D341Med (cell line): ENCODE measurements at regions not wholly inside any gene's neighbourhood (a gene's known extent, or its start where the extent isn't known, plus 50 kb on each side); places are given as distances from the start of the nearest gene placed in this dataset.
"Not testable (repeated sequence)": the region's sequence is repeated elsewhere in the genome, so short reads cannot be mapped to it uniquely, and the experiment has no call there.

Experiments used
- DNase-seq: peaks from one replicate; pipeline ENCODE4 v3.0.0; 2012; ENCODE audit warnings: low spot score

- no peak for DNase-seq
Observed at GRCh38 chr4:188956566-188956965, 817.3 kb downstream of the TRIML1 start.

DNA sequence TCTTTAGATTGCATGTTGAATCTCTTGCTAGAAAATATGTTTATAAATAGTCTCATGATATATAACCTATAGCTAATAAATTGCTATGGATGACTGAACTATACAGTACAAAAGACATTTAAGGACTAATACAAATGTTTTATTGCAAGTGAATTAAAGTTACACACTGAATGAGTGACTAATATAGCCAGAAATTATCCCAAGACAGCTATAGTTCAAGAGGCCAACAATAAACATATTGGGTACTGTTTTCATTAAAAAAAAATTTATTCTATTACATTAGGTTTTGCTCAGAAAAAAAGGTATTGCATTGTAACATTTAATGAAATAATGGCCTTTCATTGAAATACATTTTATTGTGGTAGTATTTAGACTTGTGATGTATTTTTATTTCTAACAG is 819.1 kb downstream of the TRIML1 start:
- no peak for DNase-seq

DNA sequence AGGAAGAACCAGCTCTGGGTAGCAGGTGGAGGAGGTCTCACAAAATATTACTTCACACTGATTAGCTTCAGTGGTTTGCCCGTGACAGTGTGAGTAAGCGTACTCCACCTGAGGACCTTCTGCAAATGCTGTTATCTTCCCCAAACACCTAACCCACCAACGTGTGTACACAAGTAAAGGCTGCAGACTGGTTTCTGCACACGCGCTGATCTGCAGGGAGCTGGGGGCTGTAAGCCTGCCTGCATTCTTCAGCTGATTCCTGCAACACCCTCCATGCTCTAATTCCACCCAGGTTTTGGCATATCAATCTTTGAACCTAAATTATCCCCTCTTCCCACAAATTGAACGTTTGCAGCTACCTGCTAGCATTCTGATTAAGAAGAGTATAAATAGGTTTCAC is 820.2 kb downstream of the TRIML1 start:
- no peak for DNase-seq

DNA sequence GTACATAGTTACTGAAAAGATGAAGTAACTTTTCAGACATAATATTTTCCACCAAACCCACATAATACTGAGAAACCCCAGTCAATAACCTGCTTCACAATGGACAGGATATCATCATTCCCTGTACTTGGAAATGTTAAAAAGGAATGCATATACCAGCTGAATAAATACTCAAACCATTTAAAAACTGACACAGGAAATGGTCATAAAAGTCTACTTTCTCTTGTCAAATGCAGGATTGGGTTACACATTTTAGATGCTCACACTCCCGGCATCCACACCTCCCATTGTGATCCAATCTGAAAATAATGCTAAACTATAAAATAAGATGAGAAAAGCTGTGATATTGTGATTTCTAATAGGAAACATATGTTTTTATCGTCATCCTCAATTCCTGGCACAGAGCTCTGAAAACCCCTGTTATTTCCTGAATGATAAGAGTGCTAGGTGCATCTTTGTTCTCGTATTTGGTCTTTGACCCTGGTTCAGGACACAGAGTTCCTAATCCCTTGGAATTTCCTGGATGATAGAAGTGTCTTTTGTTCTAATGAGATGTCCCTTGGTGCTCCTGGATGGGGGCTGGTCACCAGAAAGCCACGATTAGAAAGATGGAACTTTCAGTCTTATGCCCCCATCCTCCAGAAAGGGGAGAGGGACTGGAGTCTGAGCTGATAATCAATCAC is 821.3 kb downstream of the TRIML1 start:
- DNase-seq: no peak

DNA sequence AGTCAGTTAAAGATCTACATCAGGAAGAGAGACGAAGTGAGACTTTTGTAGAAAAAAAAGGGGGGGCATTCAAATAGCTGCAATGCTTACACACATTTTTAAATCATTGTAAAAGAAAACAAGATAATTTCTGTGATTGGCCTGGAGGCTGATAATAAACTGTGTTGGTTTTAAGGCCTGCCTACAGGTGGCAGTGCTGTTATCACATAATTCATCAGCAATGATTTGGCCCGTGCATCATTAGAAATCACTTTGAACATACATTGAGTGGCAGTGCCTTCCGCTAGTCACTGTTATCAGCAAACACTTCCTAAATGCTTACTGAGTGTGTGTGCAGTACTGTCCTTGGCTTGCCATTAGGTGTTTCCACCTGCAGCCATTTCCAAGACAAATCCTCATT is 831.9 kb downstream of the TRIML1 start:
- peak; percentile 50 for DNase-seq

DNA sequence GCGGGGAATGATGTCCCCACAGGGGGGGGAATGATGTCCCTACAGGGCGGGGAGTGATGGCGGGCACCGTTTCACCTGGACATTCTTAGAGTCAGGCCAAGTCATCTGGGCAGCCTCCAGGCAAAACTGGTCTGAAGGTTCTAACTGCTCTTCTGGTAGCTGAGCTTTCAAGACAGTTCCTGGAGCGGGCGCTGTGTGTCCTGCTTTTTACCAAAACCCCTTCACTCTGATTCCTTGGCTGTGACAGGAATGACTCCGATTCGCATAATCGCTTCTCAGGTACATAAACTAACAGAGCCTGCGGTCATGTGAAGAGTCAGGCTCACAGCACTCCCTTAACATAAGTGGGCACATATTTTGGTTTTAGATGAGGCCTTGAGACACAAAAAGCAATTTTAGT is 836.0 kb downstream of the TRIML1 start:
- no peak for DNase-seq

GRCh38 chr4:188976644-188977115 is 837.4 kb downstream of the TRIML1 start:
- DNase-seq: no peak

GRCh38 chr4:188977232-188977631 is 838.0 kb downstream of the TRIML1 start:
- not testable (repeated sequence) for DNase-seq

GRCh38 chr4:188984518-188984917 is 845.3 kb downstream of the TRIML1 start:
- DNase-seq: no peak

- DNase-seq: no peak
Observed at GRCh38 chr4:188986271-188986689, 847.0 kb downstream of the TRIML1 start.

DNA sequence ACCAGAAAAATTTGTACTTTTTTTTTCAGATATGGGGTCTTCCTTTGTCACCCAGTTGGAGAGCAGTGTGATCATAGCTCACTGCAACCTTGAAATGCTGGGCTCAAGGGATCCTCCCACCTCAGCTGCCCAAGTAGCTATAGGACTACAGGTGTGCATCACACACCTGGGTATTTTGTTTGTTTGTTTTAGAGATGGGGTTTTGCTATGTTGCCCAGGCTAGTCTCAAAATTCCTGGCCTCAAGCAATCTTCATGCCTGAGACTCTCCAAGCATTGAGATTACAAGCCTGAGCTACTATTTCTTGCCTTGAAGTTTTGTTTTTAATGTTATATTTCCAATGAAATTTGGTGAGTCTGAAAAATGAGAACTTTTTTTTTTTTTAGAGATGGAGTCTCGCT is 847.8 kb downstream of the TRIML1 start:
- no peak for DNase-seq

DNA sequence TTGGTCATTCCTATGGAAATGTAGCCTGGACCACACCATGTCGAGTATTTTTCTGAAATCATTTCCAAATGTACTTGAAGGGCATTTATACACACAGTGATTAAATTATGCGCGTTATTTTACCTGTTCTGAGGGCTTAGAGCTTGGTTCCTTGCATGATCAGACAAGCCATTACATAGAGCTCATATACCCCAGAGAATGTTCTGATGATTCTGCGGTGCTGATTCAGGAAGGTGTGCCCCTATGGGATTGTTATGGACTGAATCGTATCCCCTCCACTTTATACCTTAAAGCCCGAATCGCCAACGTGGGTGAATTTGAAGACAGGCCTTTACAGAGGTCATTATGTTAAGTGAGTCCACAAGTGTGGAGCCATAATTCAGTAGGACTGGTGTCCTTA is 848.9 kb downstream of the TRIML1 start:
- DNase-seq: no peak

DNA sequence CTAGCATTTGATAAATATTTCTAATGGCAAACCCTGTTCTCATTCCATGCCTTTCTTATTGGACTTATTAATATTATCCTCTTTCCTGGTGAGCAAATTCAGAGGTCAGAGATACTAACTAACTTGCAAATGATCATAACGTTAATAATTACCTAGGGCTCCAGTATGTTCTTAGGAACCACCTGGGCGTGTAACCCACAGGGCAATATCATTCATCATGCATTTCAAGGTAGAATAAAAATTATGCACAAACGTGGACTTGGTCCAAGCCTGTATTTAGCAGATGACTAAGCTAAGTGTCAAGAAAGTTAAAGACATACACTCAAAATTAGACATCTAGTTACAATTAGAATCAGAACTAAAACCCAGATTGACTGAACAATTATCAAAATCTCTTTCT is 850.1 kb downstream of the TRIML1 start:
- DNase-seq: no peak

DNA sequence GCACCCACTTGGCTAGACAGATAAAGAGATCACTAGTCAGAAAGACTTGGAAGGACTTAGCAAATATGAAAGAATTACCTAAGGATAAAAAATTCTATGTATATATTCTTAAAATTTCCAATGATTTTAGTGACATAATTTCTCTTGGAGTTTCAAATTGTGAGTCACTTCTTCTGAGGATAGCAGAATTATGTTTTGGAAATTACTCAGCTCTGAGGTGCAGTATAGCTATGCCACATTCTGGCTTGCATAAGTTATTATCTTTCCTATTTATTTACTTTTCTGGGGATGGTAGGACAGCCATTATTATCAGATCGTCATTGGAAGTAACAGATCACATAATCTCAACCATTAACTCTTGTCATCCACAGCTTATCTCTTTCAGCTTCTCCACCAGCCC is 853.5 kb downstream of the TRIML1 start:
- no peak for DNase-seq

- DNase-seq: no peak
Observed at GRCh38 chr4:188993871-188994270, 854.6 kb downstream of the TRIML1 start.

- DNase-seq: no peak
Observed at GRCh38 chr4:189001283-189001970, 862.2 kb downstream of the TRIML1 start.

GRCh38 chr4:189001971-189002450 is 862.8 kb downstream of the TRIML1 start:
- DNase-seq: no peak

GRCh38 chr4:189002475-189002874 is 863.2 kb downstream of the TRIML1 start:
- no peak for DNase-seq

DNA sequence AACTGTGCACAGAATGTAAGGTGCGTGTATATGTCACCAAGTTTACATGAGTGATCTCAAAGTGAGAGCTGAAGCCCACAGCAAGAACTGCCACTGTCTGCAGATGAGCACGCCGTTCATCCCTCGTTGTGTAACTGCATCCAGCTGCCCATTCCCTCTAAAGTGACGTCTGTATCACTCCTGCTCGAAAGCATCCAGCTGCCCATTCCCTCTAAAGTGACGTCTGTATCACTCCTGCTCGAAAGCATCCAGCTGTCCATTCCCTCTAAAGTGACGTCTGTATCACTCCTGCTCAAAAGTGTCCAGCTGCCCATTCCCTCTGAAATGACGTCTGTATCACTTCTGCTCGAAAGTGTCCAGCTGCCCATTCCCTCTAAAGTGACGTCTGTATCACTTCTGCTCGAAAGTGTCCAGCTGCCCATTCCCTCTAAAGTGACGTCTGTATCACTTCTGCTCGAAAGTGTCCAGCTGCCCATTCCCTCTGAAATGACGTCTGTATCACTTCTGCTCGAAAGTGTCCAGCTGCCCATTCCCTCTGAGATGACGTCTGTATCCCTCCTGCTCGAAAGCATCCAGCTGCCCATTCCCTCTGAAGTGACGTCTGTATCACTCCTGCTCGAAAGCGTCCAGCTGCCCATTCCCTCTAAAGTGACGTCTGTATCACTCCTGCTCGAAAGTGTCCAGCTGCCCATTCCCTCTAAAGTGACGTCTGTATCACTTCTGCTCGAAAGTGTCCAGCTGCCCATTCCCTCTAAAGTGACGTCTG is 871.4 kb downstream of the TRIML1 start:
- DNase-seq: not testable (repeated sequence)

DNA sequence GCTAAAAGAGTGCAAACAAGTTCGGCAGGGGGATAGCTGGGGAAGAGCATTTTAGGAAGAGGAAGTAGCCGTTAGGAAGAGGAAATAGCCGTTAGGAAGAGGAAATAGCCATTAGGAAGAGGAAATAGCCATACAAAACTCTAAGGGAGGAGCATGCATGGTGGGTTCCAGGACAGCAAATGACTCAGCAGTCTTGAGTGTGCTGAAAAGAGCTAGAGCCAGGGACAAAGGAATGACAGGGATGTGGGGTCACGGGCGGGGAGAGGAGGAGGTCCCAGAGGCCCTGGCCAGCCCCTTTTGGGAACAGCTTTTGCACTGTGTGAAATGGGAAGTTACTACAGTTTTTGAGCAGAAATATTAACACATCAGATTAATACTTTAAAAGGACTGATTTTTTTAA is 882.6 kb downstream of the TRIML1 start:
- DNase-seq: no peak

DNA sequence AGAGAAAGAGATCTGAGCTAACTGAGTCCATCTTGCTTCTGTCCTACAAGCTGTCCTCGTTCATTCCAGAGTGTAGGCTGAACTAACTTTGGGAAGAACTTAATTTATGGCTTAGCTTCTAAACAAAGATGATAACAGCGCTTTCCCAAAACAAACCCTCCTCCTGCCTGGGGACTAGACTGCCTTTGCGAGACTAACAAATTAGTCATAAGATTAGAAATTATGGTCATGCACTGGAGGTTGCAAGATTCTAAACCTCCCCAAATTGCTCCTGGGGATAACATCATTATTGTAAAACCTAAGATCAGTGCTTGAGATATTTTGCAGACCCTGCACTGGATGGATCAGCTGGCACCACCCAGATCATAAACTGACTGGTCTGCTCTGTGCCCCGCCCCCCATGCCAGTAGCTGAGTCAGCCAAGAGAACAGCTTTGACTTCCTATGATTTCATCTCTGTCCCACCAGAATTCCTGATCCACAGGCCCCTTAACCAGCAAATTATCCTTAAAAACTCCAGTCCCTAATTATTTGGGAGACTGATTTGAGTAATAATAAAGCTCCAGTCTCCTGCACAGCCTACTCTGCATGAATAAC is 883.3 kb downstream of the TRIML1 start:
- DNase-seq: no peak

GRCh38 chr4:189029976-189030504 is 890.8 kb downstream of the TRIML1 start:
- DNase-seq: no peak
